GM21360 (cell line): ENCODE measurements at regions not wholly inside any gene's neighbourhood (a gene's known extent, or its start where the extent isn't known, plus 50 kb on each side); places are given as distances from the start of the nearest gene placed in this dataset.
"Not testable (repeated sequence)": the region's sequence is repeated elsewhere in the genome, so short reads cannot be mapped to it uniquely, and the experiment has no call there.

Source experiments
- ATAC-seq: cut with Tn5 transposase; IDR thresholded peaks from one replicate; pipeline ENCODE4 v1.9.1; 2021; ENCODE audit warnings: mild to moderate bottlenecking, moderate library complexity; ENCODE audit not compliant: unreplicated experiment

GRCh38 chr13:84641491-84641890 is 759.2 kb upstream of the SLITRK1 start:
- ATAC-seq, result no peak

DNA sequence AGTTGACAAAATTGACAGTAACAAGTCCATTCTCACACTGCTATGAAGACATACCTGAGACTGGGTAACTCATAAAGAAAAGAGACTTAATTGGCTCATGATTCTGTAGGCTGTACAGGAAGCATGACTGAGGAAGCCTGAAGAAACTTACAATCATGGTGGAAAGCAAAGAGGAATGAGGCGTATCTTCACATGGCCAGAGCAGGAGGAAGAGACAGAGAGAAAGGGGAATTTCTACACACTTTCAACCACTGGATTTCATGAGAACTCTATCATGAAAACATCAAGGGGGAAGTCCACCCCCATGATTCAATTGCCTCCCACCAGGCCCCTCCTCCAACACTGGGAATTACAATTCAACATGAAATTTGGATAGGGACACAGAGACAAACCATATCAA is 758.4 kb upstream of the SLITRK1 start:
- no peak for ATAC-seq

- no peak for ATAC-seq
These were observed 748.2 kb upstream of the SLITRK1 start for GRCh38 chr13:84630476-84630875.

GRCh38 chr13:84616864-84617263 is 734.6 kb upstream of the SLITRK1 start:
- no peak for ATAC-seq

DNA sequence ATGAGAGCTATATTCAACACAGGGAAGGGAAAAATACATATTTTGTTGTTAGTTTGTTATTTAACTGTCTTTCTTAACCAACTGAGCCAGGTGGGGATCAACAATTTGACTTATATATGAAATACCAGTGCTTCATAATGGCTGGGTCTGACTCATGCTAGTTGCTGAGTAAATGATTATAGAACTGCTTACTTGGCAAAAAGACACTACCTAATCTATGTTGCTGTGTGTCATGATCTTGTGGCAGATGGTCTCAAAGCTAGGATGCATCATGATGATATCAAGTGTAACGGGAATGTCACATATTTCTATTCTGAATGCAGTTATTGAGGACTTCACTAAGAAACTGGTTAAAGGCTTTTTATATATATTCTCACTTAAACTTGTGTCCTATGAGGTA is 727.4 kb upstream of the SLITRK1 start:
- ATAC-seq, result no peak

GRCh38 chr13:84607261-84608013 is 725.2 kb upstream of the SLITRK1 start:
- no peak for ATAC-seq

DNA sequence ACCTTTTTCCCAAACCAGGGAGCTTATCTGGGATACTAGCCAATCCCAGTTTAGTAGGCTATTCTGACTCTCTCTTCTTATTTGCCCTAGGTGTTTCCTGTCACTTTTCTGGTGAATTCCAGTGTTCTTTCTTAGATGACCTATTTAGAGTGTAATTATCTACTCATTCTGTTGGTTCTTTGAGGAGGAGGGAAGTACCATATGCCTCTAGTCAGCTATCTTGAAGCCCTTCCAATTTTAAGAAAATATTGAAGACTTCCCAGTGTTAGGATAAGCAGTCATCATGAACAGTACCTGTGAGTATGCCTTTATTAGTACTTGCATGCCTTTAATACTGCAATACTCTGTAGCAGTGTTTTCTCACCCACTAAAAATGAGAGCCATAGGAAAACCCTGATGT is 724.3 kb upstream of the SLITRK1 start:
- no peak for ATAC-seq

DNA sequence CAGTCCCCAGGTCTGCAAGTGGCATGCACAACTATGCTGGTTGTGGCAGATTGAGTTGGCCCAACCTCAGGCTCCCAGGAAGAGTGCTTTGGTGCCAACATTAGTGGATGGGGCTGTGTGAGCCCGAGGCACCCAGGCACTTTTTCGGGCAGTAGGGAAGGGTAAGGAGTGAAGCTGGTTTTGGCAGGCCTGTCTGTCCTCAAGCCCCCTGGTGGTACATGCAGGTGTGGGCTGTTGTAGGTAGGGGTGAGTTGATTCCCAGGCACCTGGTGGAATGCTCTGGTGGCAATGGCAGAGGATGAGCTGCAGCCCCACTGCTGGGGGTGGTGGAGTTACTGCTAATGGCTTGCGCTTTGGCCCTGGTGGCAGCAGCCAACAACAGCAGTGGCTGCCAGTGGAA is 723.7 kb upstream of the SLITRK1 start:
- no peak for ATAC-seq

DNA sequence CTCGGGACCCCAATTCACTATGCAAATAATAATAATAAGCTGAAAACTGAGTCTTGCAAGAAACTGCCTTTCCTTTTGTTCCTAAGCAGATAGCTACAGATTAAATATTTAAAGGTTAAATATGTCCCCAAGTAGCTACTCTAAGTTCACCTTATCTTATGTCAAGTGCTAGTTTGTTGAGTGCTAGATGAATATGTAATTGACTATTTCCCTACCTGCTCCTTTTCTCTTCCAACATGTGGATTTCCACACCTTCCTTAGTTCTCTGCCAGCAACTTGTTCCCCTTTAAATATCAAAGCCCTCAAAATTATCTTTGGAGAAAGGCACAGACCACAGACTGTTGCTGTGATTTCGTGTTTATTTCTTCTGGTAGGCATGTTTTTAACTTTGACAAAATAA is 709.2 kb upstream of the SLITRK1 start:
- ATAC-seq, result no peak

- ATAC-seq, result no peak
These were observed 708.4 kb upstream of the SLITRK1 start for GRCh38 chr13:84590663-84591062.

GRCh38 chr13:84588023-84588422 is 705.7 kb upstream of the SLITRK1 start:
- ATAC-seq, result no peak

GRCh38 chr13:84579901-84580300 is 697.6 kb upstream of the SLITRK1 start:
- not testable (repeated sequence) for ATAC-seq

DNA sequence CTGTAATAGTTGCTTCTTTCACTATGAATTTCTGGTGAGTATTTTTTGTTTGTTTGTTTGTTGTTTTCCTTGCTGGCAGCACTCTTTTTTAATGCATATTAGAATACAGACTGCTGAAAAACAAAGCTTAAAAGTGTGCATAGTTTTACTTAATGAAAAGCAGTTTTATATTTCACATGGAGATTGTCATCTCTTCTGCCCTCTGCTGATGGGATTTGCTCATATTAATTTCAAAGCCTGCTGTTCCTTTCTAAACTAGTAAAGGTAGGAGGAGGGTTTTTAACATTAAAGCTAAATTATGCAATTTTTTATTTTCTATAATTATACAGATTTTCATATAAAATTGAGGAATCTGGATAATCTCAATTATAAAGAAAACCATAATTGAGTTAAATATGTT is 692.6 kb upstream of the SLITRK1 start:
- no peak for ATAC-seq

DNA sequence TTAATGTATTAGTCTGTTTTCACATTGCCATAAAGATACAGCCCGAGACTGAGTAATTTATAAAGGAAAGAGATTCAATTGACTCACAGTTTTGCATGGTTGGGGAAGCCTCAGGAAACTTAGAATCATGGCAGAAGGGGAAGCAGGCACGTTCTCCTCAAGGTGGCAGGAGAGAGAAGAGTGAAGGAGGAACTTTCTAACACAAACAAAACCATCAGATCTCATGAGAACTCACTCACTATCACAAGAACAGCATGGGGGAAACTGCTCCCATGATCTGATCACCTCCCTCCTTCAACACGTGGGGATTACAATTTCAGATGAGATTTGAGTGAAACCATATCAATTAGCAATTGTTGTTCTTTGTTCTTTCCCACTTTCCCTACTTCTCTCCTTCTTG is 689.0 kb upstream of the SLITRK1 start:
- ATAC-seq, result no peak

DNA sequence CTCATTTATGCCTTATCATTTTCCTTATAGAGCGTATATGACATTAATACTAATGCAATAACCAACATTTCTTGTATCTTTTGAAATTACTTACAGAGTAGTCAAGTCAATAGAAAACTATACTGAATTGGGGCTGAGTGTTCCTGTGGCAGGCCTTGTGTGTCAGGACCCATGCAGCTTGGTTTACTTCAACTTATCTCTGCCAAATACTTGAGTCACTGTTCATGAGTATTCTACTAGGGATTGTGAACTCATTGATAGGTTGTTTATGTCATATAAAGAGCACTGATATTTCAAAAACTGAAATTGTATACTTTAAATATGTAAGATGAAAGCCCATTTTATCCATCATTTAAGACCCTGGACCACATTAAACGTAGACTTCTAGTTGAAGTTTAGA is 688.6 kb upstream of the SLITRK1 start:
- ATAC-seq, result no peak

GRCh38 chr13:84569366-84569765 is 687.1 kb upstream of the SLITRK1 start:
- ATAC-seq, result no peak

GRCh38 chr13:84567848-84568247 is 685.6 kb upstream of the SLITRK1 start:
- no peak for ATAC-seq

DNA sequence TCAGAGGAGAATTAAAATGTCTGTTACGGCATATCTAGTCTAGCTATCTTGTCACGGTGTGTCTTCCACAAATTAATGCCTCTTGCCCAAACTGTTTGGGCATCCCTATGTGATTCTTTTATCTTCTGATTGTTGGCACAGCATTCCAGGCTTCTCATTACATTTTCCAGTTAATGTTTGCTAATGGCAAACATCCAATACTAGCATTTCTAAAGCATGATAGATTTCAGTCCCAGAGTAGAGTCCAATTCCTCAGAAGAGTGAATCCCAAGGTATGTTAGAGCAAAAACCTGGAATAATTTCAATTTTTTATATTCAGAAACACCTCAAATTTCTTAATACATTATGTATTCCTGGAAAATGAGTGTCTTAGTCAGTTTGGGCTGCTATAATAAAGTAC is 684.5 kb upstream of the SLITRK1 start:
- ATAC-seq, result no peak

DNA sequence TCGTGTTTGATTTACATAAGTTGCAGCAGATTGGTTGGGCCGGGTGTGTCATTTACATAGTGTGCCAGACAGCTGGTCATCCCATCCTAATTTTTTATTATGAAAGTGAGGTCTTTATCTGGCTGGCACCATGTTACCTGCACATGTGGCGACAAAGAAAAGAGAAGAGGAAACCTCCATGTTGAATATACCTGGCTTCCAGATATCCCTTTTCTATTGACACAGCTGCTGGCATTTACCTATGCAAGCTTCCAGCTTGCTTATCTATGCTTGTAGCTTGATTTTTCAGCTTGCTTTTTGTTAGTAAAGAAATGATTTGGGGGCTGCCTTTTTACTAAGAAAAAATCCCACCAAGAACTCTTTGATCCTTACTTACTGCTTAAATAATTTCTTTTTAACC is 681.3 kb upstream of the SLITRK1 start:
- ATAC-seq, result no peak

GRCh38 chr13:84553227-84553626 is 671.0 kb upstream of the SLITRK1 start:
- ATAC-seq, result no peak

GRCh38 chr13:84543962-84544361 is 661.7 kb upstream of the SLITRK1 start:
- no peak for ATAC-seq

- ATAC-seq, result no peak
These were observed 660.1 kb upstream of the SLITRK1 start for GRCh38 chr13:84542348-84542747.

GRCh38 chr13:84536906-84537305 is 654.6 kb upstream of the SLITRK1 start:
- ATAC-seq, result no peak
